ENCODE measurements at regions not wholly inside any gene's neighbourhood (a gene's known extent, or its start where the extent isn't known, plus 50 kb on each side); places are given as distances from the start of the nearest gene placed in this dataset.

GRCh38 chr7:81534446-81534845, 235.4 kb downstream of the HGF start (continued):
- TF ChIP-seq ZBTB33 (IDR thresholded peaks at IDR 0.05) (no peak), YY1 (IDR thresholded peaks at IDR 0.05) (no peak), GABPA (IDR thresholded peaks at IDR 0.05 in 1 of 2, conservative IDR thresholded peaks at IDR 0.05 in 1 of 2) (no peak), RXRA (IDR thresholded peaks at IDR 0.05) (no peak), REST (IDR thresholded peaks at IDR 0.05) (no peak), NR2F2 (IDR thresholded peaks at IDR 0.05) (no peak)

- no peaks in the 10 kb centered on the region for H3K27me3 ChIP-seq (ENCODE audit: control insufficient read depth in 4 of 4, insufficient read depth in 4 of 4, low read length in 3 of 4)
- H3K9ac ChIP-seq (ENCODE audit: low read depth in 1 of 2, low read length in 2 of 2): no peak overlapping the region
- H3K9me3 ChIP-seq (ENCODE audit: control insufficient read depth in 4 of 4, low read length in 3 of 4): no peaks in the 10 kb centered on the region
- TF ChIP-seq MAX (IDR thresholded peaks at IDR 0.05) (no peak), SP1 (IDR thresholded peaks at IDR 0.05) (no peak), HNF4G (IDR thresholded peaks at IDR 0.05) (no peak), JUND (IDR thresholded peaks at IDR 0.05) (no peak), YY1 (IDR thresholded peaks at IDR 0.05) (no peak), NR2F2 (IDR thresholded peaks at IDR 0.05) (no peak), RAD21 (IDR thresholded peaks at IDR 0.05) (no peak), CTCF (IDR thresholded peaks at IDR 0.05; ENCODE audit: low read depth, low read length, missing input control) (no peak), REST (IDR thresholded peaks at IDR 0.05) (no peak), GABPA (IDR thresholded peaks at IDR 0.05 in 1 of 2, conservative IDR thresholded peaks at IDR 0.05 in 1 of 2) (no peak), HNF4A (conservative IDR thresholded peaks at IDR 0.05) (no peak), RXRA (IDR thresholded peaks at IDR 0.05) (no peak), FOXA2 (IDR thresholded peaks at IDR 0.05) (no peak), ZBTB33 (IDR thresholded peaks at IDR 0.05) (no peak)
- no peak overlapping the region for H3K27ac ChIP-seq (ENCODE audit: low read depth in 1 of 2, low read length in 2 of 2)
- no peaks in the 10 kb centered on the region for H3K36me3 ChIP-seq (ENCODE audit: control insufficient read depth in 4 of 4, insufficient read depth in 3 of 4, low read depth in 1 of 4, low read length in 3 of 4)
- no peak overlapping the region for H3K4me3 ChIP-seq (ENCODE audit: low read depth in 1 of 3, low read length in 3 of 3)
- DNase-seq (ENCODE audit: low spot score): no peak
- no peaks in the 10 kb centered on the region for H3K4me1 ChIP-seq (ENCODE audit: control insufficient read depth in 4 of 4, insufficient read depth in 4 of 4, low read length in 3 of 4)
These were observed 235.9 kb downstream of the HGF start for GRCh38 chr7:81533931-81534330.
